Adipocyte (in vitro differentiated cells): ENCODE measurements at regions not wholly inside any gene's neighbourhood (a gene's known extent, or its start where the extent isn't known, plus 50 kb on each side); places are given as distances from the start of the nearest gene placed in this dataset.
"Not testable (repeated sequence)": the region's sequence is repeated elsewhere in the genome, so short reads cannot be mapped to it uniquely, and the experiment has no call there.

Experiments used
- DNase-seq: peaks from one replicate; pipeline ENCODE4 v3.0.0-alpha.2; 2015; ENCODE audit warnings: low read depth
- H3K27me3 ChIP-seq: replicated peaks from 2 replicates; pipeline ENCODE4 v1.7.0; 2013; ENCODE audit warnings: mild to moderate bottlenecking, low read length, moderate library complexity; ENCODE audit not compliant: control insufficient read depth, insufficient read depth
- H3K36me3 ChIP-seq: 2 replicates; pipeline ENCODE4 v1.7.0; 2013; ENCODE audit warnings: low read length, mild to moderate bottlenecking, moderate library complexity; ENCODE audit not compliant: control insufficient read depth, insufficient read depth, severe bottlenecking
- H3K4me1 ChIP-seq: 2 replicates; pipeline ENCODE4 v1.7.0; 2013; ENCODE audit warnings: mild to moderate bottlenecking, low read length, moderate library complexity; ENCODE audit not compliant: control insufficient read depth, insufficient read depth
- H3K4me3 ChIP-seq: 2 replicates; pipeline ENCODE4 v1.7.0; 2013; ENCODE audit warnings: mild to moderate bottlenecking, low read length, moderate library complexity
- H3K9ac ChIP-seq: 2 replicates; pipeline ENCODE4 v1.7.0; 2013; ENCODE audit warnings: mild to moderate bottlenecking, low read length, moderate library complexity
- H3K9me3 ChIP-seq: 2 replicates; pipeline ENCODE4 v1.7.0; 2013; ENCODE audit warnings: mild to moderate bottlenecking, low read length, moderate library complexity; ENCODE audit not compliant: control insufficient read depth

- Histone ChIP-seq H3K9ac (no peak overlapping the region), H3K36me3 (no peaks in the 10 kb centered on the region), H3K27me3 (no peaks in the 10 kb centered on the region), H3K4me3 (no peak overlapping the region), H3K4me1 (peaks cover 21% of the 10 kb centered on the region), H3K9me3 (no peaks in the 10 kb centered on the region)
- no peak for DNase-seq
Measured at GRCh38 chr1:72399807-72400206, 117.5 kb upstream of the NEGR1 start.

GRCh38 chr1:72397786-72398185, 115.4 kb upstream of the NEGR1 start:
- Histone ChIP-seq H3K4me1 (peaks cover 21% of the 10 kb centered on the region), H3K9me3 (no peaks in the 10 kb centered on the region), H3K4me3 (peak overlapping the region; percentile 34), H3K9ac (peak overlapping the region; percentile 30), H3K36me3 (no peaks in the 10 kb centered on the region), H3K27me3 (no peaks in the 10 kb centered on the region)
- peak; percentile 89 for DNase-seq

- Histone ChIP-seq H3K4me3 (no peak overlapping the region), H3K4me1 (peaks cover 21% of the 10 kb centered on the region)
- DNase-seq, result no peak
Measured at GRCh38 chr1:72394457-72394856, 112.1 kb upstream of the NEGR1 start.

GRCh38 chr1:72379072-72379471, 96.7 kb upstream of the NEGR1 start:
- H3K9me3 ChIP-seq, result no peaks in the 10 kb centered on the region
- no peak overlapping the region for H3K4me3 ChIP-seq
- DNase-seq, result no peak
- no peaks in the 10 kb centered on the region for H3K4me1 ChIP-seq
- no peaks in the 10 kb centered on the region for H3K27me3 ChIP-seq
- no peak overlapping the region for H3K9ac ChIP-seq
- no peaks in the 10 kb centered on the region for H3K36me3 ChIP-seq

More at GRCh38 chr1:72394457-72394856, 112.1 kb upstream of the NEGR1 start:
- Histone ChIP-seq H3K27me3 (no peaks in the 10 kb centered on the region), H3K36me3 (no peaks in the 10 kb centered on the region), H3K9me3 (no peaks in the 10 kb centered on the region), H3K9ac (no peak overlapping the region)

- H3K9me3 ChIP-seq, result no peaks in the 10 kb centered on the region
- no peak overlapping the region for H3K9ac ChIP-seq
- H3K27me3 ChIP-seq, result no peaks in the 10 kb centered on the region
- no peak for DNase-seq
- no peaks in the 10 kb centered on the region for H3K36me3 ChIP-seq
- H3K4me1 ChIP-seq, result no peaks in the 10 kb centered on the region
- H3K4me3 ChIP-seq, result no peak overlapping the region
Measured at GRCh38 chr1:72375226-72375625, 92.9 kb upstream of the NEGR1 start.

- H3K27me3 ChIP-seq, result no peaks in the 10 kb centered on the region
- H3K4me1 ChIP-seq, result peaks cover 2% of the 10 kb centered on the region
- no peaks in the 10 kb centered on the region for H3K36me3 ChIP-seq
- no peak overlapping the region for H3K9ac ChIP-seq
- no peak overlapping the region for H3K4me3 ChIP-seq
- no peak for DNase-seq
- H3K9me3 ChIP-seq, result no peaks in the 10 kb centered on the region
Measured at GRCh38 chr1:72371259-72372035, 89.1 kb upstream of the NEGR1 start.

GRCh38 chr1:72370836-72371235, 88.5 kb upstream of the NEGR1 start:
- DNase-seq, H3K27me3 ChIP-seq, H3K36me3 ChIP-seq, H3K9ac ChIP-seq, H3K4me3 ChIP-seq, H3K9me3 ChIP-seq, H3K4me1 ChIP-seq: not testable (repeated sequence)

- Histone ChIP-seq H3K27me3 (no peaks in the 10 kb centered on the region), H3K36me3 (no peaks in the 10 kb centered on the region)
Measured at GRCh38 chr1:72369069-72369757, 86.9 kb upstream of the NEGR1 start.

GRCh38 chr1:72366466-72366865, 84.1 kb upstream of the NEGR1 start:
- peak; percentile 84 for DNase-seq
- no peak overlapping the region for H3K9ac ChIP-seq
- peaks cover 4% of the 10 kb centered on the region for H3K4me1 ChIP-seq
- no peak overlapping the region for H3K4me3 ChIP-seq
- no peaks in the 10 kb centered on the region for H3K27me3 ChIP-seq
- no peaks in the 10 kb centered on the region for H3K36me3 ChIP-seq
- H3K9me3 ChIP-seq, result no peaks in the 10 kb centered on the region

More at GRCh38 chr1:72369069-72369757, 86.9 kb upstream of the NEGR1 start:
- Histone ChIP-seq H3K4me3 (no peak overlapping the region), H3K4me1 (peaks cover 4% of the 10 kb centered on the region), H3K9ac (no peak overlapping the region), H3K9me3 (no peaks in the 10 kb centered on the region)
- no peak for DNase-seq

- H3K27me3 ChIP-seq, result no peaks in the 10 kb centered on the region
- H3K9ac ChIP-seq, result no peak overlapping the region
- H3K4me3 ChIP-seq, result no peak overlapping the region
- H3K36me3 ChIP-seq, result no peaks in the 10 kb centered on the region
- H3K9me3 ChIP-seq, result no peaks in the 10 kb centered on the region
- DNase-seq, result no peak
- peaks cover 4% of the 10 kb centered on the region for H3K4me1 ChIP-seq
Measured at GRCh38 chr1:72365693-72366092, 83.4 kb upstream of the NEGR1 start.

GRCh38 chr1:72362538-72362937, 80.2 kb upstream of the NEGR1 start:
- Histone ChIP-seq H3K4me1 (peaks cover 7% of the 10 kb centered on the region), H3K36me3 (no peaks in the 10 kb centered on the region), H3K27me3 (no peaks in the 10 kb centered on the region), H3K9me3 (no peaks in the 10 kb centered on the region), H3K9ac (no peak overlapping the region), H3K4me3 (no peak overlapping the region)
- DNase-seq, result no peak
